ENCODE measurements at regions not wholly inside any gene's neighbourhood (a gene's known extent, or its start where the extent isn't known, plus 50 kb on each side); places are given as distances from the start of the nearest gene placed in this dataset.

GRCh38 chr2:2696733-2697455, 365.8 kb upstream of the MYT1L start:
- no peak for DNase-seq (ENCODE audit: low read depth)

DNA sequence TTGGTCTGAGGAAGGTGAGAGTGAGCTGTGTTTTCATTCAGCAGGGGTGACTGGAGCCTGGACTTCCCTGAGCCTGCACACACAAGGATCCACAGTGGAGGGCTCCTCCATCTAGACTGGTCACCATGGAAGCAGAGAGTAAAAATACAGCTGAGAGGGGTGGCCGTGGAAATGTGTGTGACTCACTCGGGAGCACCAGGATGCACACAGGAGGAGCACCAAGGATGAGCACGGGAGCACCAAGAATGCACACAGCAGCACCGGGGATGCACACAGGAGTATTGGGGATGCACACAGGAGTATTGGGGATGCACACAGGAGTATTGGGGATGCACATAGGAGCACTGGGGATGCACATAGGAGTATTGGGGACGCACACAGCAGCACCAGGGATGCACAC, 365.2 kb upstream of the MYT1L start:
- no peak for DNase-seq (ENCODE audit: low read depth)

DNA sequence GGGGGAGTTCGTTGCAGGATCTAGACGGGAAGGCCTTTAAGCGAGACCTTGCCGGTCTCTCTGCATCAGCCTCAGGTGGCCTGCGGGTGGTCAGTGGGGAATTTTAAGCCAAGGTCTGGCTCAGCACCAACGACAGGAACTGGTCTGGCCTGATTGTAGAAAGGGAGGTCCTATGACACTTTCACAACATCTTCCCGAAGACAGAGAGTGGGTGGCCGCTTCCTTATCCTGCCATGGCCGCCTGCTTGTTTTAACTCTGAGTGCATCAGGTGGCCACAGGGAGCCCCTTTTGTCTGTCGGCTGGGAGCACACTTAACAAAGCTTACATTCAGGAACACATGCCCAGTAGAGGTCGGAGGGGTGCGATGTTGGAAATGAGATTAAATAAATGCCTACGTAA, 363.7 kb upstream of the MYT1L start:
- no peak for DNase-seq (ENCODE audit: low read depth)

GRCh38 chr2:2692599-2693389, 361.7 kb upstream of the MYT1L start:
- no peak for DNase-seq (ENCODE audit: low read depth)

DNA sequence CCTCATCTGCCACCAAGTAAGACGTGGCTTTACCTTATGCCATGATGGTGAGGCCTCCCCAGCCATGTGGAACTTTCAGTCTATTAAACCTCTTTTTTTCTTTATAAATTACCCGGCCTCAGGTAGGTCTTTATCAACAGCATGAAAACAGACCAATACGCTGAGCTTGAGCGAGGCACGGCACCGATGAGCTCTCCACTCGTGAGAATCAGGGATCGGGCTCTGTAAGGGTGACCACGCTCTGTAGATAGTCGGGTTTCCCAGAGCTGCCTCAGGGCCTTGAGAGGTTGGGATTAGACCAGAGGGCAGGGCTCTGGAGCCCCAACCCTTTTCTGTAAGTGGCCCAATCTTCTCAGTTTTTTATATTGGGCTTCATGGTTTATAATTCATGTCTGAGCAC, 360.3 kb upstream of the MYT1L start:
- no peak for DNase-seq (ENCODE audit: low read depth)

GRCh38 chr2:2690985-2691384, 359.9 kb upstream of the MYT1L start:
- no peak for DNase-seq (ENCODE audit: low read depth)

GRCh38 chr2:2689306-2689705, 358.2 kb upstream of the MYT1L start:
- no peak for DNase-seq (ENCODE audit: low read depth)

DNA sequence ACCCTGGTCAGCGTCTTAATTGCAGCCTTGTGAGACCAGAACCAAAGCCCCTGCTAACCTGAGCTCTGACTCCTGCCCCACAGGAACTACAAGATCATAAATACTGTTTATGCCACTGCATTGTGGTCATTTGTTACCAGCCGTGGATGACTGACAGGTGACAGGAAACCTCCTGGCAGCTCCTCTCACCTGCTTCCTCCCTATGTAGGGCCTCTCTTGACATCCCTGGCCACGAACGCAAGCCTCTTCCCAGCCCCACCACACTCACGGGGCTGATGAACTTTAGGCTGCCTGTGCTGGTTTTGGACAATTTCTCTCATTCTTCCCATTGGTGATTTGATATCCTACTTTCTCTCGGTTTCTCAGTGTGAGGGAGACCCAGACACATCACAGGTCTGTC, 357.2 kb upstream of the MYT1L start:
- DNase-seq (ENCODE audit: low read depth) = no peak

GRCh38 chr2:2687745-2688144, 356.7 kb upstream of the MYT1L start:
- DNase-seq (ENCODE audit: low read depth) = no peak

- no peak for DNase-seq (ENCODE audit: low read depth)
These were observed 355.1 kb upstream of the MYT1L start for GRCh38 chr2:2686222-2686621.

DNA sequence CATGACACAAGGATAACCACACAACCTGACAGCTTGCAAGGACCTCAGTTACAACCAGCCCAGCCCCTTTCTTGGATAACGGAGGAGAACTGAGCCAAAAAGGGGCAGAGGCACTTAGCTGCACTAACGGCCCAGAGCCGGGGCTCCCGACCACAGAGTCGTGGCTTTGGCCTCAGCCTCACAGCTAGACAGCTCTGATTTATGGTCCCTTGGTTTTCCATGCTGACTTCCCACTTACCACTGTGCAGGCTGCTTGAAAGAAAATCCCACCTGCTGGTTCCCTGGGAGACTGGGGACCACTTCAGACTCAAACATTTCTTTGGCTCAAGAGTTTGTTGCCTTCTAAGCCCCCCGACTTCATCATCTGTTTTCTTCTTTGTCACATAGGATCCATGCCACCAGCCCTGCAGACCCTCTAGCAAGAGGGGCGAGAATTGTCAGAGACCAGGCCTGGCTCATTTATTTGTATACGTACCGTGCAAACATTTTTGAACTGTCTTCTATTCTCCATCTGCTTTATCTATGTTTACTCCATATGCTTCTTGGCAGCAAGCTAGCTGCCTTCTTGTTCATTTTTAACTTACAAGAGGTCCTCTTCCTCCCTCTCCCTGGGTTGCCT, 352.6 kb upstream of the MYT1L start:
- no peak for DNase-seq (ENCODE audit: low read depth)

GRCh38 chr2:2682700-2683342, 351.7 kb upstream of the MYT1L start:
- no peak for DNase-seq (ENCODE audit: low read depth)

GRCh38 chr2:2681711-2682251, 350.7 kb upstream of the MYT1L start:
- no peak for DNase-seq (ENCODE audit: low read depth)

DNA sequence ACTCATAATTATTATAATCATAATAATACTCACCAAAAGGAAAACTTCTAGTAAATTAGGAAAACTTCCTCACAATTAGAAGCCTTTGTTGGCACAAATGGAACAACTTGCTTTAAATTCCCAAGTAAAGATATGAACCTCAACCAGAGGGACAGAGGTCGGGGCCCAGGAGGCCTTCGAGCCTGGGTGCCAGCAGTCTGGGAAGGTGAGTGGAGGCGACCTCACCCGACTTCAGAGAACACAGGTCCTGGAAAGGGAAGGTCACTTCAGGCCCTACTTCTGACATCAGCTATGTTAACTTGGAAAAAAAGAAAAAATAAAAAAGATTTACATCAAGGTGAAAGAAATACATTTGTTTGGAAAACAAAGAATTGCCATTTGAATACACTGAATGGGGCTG, 350.0 kb upstream of the MYT1L start:
- DNase-seq (ENCODE audit: low read depth) = no peak

GRCh38 chr2:2674831-2675230, 343.8 kb upstream of the MYT1L start:
- DNase-seq (ENCODE audit: low read depth) = no peak

- DNase-seq (ENCODE audit: low read depth) = no peak
These were observed 342.3 kb upstream of the MYT1L start for GRCh38 chr2:2673406-2673805.

- DNase-seq (ENCODE audit: low read depth) = no peak
These were observed 341.2 kb upstream of the MYT1L start for GRCh38 chr2:2672249-2672648.

DNA sequence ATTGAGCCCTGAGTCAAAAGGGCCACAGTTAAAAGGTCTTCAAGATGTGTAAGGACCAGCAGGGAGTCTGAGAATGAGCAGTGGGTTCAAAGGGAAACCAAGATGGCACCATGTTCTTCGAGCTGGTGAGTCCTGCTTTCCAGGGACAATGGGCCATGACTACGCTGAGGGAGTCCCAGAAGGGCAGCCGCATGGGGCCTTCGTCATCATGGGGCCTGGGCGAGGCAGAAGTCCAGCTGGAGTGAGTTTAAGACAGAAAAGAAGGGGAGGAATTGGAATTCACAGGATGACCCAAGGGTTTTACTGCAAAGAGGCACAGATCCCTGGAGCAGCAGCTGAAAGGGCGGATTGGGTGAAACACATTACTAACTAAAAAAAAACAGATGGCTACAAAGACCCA, 340.8 kb upstream of the MYT1L start:
- no peak for DNase-seq (ENCODE audit: low read depth)

- no peak for DNase-seq (ENCODE audit: low read depth)
These were observed 338.2 kb upstream of the MYT1L start for GRCh38 chr2:2669316-2669715.

DNA sequence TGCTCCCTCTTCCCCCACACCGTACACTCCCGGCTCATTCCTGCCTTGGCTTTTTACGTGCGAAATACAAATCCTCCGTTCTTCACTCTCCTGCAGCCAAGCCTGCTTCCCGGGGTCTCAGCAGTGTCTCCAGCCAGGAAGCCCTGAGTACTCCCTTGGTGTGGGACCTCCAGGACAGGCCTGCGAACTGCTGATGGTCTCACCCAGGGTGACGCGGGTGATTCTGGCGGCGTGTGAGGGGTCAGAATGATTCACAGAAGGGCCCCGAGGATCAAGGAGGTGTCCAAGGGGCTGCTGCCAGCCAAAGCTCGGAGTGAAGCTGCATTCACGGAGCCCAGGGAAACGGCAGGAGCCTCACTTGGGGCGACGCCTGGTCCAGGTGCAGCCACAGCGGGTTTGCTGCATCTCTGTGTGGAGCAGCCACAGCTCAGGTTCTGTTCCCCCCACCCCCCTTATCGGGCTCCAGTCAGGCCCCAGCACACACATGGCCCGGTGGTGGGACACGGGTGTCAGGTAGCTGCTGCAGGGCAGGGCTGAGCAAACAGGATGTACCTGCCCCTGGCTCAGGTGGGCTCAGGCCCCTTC, 337.7 kb upstream of the MYT1L start:
- no peak for DNase-seq (ENCODE audit: low read depth)

DNA sequence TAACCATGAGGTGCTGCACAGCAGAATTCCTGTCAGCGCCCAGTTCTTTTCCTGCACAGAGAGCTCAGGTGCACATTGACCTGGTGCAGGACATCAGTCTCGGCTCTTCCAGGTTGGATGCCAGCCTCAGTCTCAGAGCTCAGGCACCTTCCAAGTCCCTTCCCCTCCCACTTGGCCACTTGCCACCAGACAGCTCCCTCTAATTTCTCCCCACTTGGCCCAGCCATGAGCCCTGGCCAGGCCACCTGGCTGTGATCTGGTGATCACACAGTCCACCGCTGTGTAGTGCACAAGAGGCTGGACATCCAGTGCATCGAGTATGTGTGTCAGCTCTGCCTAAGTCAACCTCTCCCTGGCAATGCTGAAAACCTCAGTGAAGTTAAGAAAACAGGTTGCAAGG, 336.6 kb upstream of the MYT1L start:
- DNase-seq (ENCODE audit: low read depth) = no peak

DNA sequence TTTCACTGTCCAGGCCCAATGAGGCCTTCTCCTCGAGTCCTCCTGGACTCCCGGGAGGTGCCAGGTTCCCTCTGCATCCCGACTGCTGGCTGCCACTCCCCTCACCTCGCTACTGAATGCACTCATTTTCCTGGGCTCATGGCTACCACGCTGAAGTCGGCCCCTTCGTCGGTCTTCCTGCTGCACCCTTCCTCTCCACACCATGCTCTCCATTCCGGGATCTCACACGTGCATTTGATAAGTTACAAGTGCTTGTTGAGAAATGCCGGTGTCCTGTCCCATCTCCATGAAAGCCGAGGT, 334.7 kb upstream of the MYT1L start:
- DNase-seq (ENCODE audit: low read depth) = no peak
